Esophagus squamous epithelium (tissue), 5 donors: ENCODE measurements at regions not wholly inside any gene's neighbourhood (a gene's known extent, or its start where the extent isn't known, plus 50 kb on each side); places are given as distances from the start of the nearest gene placed in this dataset.

Source experiments
- DNase-seq: peaks from one replicate; lab custom pipeline; 2025; lab: John Stamatoyannopoulos, UW
- H3K27ac ChIP-seq, 4 donors: fragments of 200-600 bp; sonication (generic); one replicate each; pipeline ENCODE4 v1.5.1; 2016 to 2019; ENCODE audit warnings: mild to moderate bottlenecking in 1 of 4
- H3K27me3 ChIP-seq, 4 donors: fragments of 200-600 bp; sonication (generic); 1 replicate in 3 of 4; 2 replicates in 1 of 4; pipeline versions ENCODE4 v1.5.1 to v1.6.0; 2017 to 2021; ENCODE audit warnings: antibody characterized with exemption in 1 of 4
- H3K36me3 ChIP-seq, 3 donors: fragments of 200-600 bp; sonication (generic); one replicate each; pipeline ENCODE4 v1.5.1; 2016 to 2019
- H3K4me1 ChIP-seq, 3 donors: fragments of 200-600 bp; sonication (generic); one replicate each; pipeline ENCODE4 v1.5.1; 2017 to 2019
- H3K4me3 ChIP-seq, 4 donors: fragments of 200-600 bp; sonication (generic); 1 replicate in 3 of 4; 2 replicates in 1 of 4; pipeline ENCODE4 v1.5.1; 2016 to 2019; ENCODE audit warnings: mild to moderate bottlenecking in 2 of 4, moderate library complexity in 1 of 4
- H3K9me3 ChIP-seq, 3 donors: fragments of 200-600 bp; sonication (generic); one replicate each; pipeline ENCODE4 v1.5.1; 2016 to 2019
- POLR2A ChIP-seq, 4 donors: fragments of 450-650 bp; IDR thresholded peaks; one replicate each; pipeline ENCODE4 v1.6.1; 2017; ENCODE audit warnings: antibody characterized with exemption in 4 of 4, mild to moderate bottlenecking in 4 of 4, moderate library complexity in 3 of 4
- WGBS, 2 donors: methylation state at CpG; one replicate each; pipeline ENCODE4 v1.1.5; 2018; 5-methylcytosine and 5-hydroxymethylcytosine counted together
- intact Hi-C: fragments of 100-400 bp; cut with DNase I; formaldehyde crosslinking; loops from one replicate; pipeline ENCODE4 v1.15.0; 2022
- TF ChIP-seq, protein P1 (sequence below), 6 experiments: fragments of 450-650 bp in 4 of 6; fragments of 200-600 bp in 2 of 6; sonication (generic) in 2 of 6; IDR thresholded peaks; one replicate each; pipeline ENCODE4 v1.5.1; 2016 to 2019; ENCODE audit warnings: antibody characterized with exemption in 6 of 6, mild to moderate bottlenecking in 4 of 6, moderate library complexity in 4 of 6
- donor health status: DM: yes; HTN: yes; CAD: no.

- WGBS, 2 donors = 45 to 75% methylated on average over 4 to 8 of the region's 9 CpGs
- Histone ChIP-seq H3K4me1 (no peaks in the 10 kb centered on the region), H3K36me3 (no peaks in the 10 kb centered on the region), H3K27me3 (peaks cover 0 to 1% (median 0%) of the 10 kb centered on the region in 4 donors), H3K9me3 (no peaks in the 10 kb centered on the region), H3K4me3 (no peak overlapping the region), H3K27ac (no peak overlapping the region)
- TF ChIP-seq, protein P1, sequence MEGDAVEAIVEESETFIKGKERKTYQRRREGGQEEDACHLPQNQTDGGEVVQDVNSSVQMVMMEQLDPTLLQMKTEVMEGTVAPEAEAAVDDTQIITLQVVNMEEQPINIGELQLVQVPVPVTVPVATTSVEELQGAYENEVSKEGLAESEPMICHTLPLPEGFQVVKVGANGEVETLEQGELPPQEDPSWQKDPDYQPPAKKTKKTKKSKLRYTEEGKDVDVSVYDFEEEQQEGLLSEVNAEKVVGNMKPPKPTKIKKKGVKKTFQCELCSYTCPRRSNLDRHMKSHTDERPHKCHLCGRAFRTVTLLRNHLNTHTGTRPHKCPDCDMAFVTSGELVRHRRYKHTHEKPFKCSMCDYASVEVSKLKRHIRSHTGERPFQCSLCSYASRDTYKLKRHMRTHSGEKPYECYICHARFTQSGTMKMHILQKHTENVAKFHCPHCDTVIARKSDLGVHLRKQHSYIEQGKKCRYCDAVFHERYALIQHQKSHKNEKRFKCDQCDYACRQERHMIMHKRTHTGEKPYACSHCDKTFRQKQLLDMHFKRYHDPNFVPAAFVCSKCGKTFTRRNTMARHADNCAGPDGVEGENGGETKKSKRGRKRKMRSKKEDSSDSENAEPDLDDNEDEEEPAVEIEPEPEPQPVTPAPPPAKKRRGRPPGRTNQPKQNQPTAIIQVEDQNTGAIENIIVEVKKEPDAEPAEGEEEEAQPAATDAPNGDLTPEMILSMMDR (IDR thresholded peaks at IDR 0.05) = no peak
- TF ChIP-seq POLR2A (IDR thresholded peaks at IDR 0.05) = no peak
- DNase-seq = no peak
- intact Hi-C loops = no loop called here
These were observed 300.9 kb downstream of the LMX1A start for GRCh38 chr1:165055581-165055980.

DNA sequence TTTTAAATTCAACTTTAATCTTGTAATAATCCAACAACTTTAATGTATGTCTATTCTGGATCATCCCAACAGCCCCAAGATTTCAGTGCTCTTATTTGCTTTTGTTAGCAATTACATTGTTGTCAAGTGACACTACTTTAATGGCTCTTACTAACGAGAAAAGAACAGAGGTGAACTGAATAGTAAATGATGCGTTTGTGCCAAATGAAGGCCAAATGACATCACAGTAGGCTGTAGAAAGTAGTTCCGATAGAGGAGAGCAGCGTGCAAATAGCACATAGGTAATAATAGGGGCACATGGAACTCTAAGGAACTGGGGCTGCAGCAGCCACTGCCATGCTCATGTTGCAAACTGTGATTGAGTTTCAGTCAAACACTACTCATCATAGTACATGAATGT lies 301.9 kb downstream of the LMX1A start:
- WGBS, 2 donors = 67 to 78% methylated on average over 4 of the region's 4 CpGs
- Histone ChIP-seq H3K27me3 (peaks cover 0 to 4% (median 0%) of the 10 kb centered on the region in 4 donors), H3K27ac (no peak overlapping the region), H3K4me1 (no peaks in the 10 kb centered on the region), H3K9me3 (no peaks in the 10 kb centered on the region), H3K4me3 (no peak overlapping the region), H3K36me3 (no peaks in the 10 kb centered on the region)
- TF ChIP-seq POLR2A (IDR thresholded peaks at IDR 0.05) = no peak
- TF ChIP-seq, protein P1 (IDR thresholded peaks at IDR 0.05) = no peak
- DNase-seq = no peak
- intact Hi-C loops = no loop called here

DNA sequence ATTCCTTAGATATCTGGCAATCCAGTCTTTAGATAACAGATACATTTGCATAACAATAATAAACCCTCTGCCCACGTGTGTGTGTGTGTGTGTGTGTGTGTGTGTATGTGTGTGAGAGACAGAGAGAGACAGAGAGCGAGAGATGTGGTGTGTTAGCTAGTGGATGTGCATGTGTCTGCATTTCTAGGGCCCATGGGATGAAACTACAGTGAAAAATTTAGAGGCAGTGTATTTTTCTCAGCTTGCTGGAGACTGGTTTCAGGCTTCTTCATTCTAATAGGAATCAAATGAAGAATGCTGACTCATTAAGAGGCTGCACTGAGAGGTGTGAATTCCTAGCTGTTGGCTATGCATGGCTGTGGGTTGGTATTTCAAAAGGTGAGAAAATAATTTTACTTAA lies 303.2 kb downstream of the LMX1A start:
- Histone ChIP-seq H3K27ac (no peak overlapping the region), H3K4me3 (no peak overlapping the region), H3K9me3 (no peaks in the 10 kb centered on the region), H3K27me3 (peaks cover 0 to 11% (median 0%) of the 10 kb centered on the region in 4 donors), H3K36me3 (no peaks in the 10 kb centered on the region), H3K4me1 (no peaks in the 10 kb centered on the region)
- DNase-seq = no peak
- intact Hi-C loops = no loop called here
- 51 to 65% methylated on average over 2 of the region's 2 CpGs for WGBS, 2 donors
- no peak for TF ChIP-seq POLR2A (IDR thresholded peaks at IDR 0.05)
- TF ChIP-seq, protein P1 (IDR thresholded peaks at IDR 0.05) = no peak

DNA sequence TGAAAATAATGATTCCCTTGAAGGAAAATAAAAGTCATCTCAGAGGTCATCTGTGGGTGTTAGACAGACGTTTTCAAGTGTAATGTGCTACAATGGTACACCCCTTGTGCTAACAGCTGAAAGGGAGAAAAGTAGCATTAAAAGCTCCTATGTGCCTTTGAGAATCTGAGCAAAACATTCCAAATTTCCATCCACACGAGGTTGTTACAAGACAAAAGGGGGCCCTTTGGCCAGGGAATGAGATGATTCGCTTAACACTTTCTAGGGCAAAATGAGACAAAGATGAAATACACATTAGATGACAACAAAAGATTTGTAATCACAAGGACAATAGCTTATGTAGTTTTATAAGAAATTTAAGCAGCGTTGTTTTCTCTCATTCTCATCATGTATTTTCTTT lies 303.6 kb downstream of the LMX1A start:
- Histone ChIP-seq H3K27ac (no peak overlapping the region), H3K36me3 (no peaks in the 10 kb centered on the region), H3K9me3 (no peaks in the 10 kb centered on the region), H3K4me3 (no peak overlapping the region), H3K4me1 (no peaks in the 10 kb centered on the region), H3K27me3 (peaks cover 0 to 13% (median 0%) of the 10 kb centered on the region in 4 donors)
- 59 to 62% methylated on average over 4 of the region's 4 CpGs for WGBS, 2 donors
- intact Hi-C loops = no loop called here
- no peak for TF ChIP-seq POLR2A (IDR thresholded peaks at IDR 0.05)
- TF ChIP-seq, protein P1 (IDR thresholded peaks at IDR 0.05) = no peak
- DNase-seq = no peak

GRCh38 chr1:165052431-165052830 lies 304.1 kb downstream of the LMX1A start:
- H3K9me3 ChIP-seq = no peaks in the 10 kb centered on the region
- no peaks in the 10 kb centered on the region for H3K36me3 ChIP-seq
- H3K4me1 ChIP-seq = no peaks in the 10 kb centered on the region
- H3K4me3 ChIP-seq = no peak overlapping the region
- no peak overlapping the region for H3K27ac ChIP-seq
- WGBS, 2 donors = 77 to 79% methylated on average over 4 of the region's 4 CpGs
- H3K27me3 ChIP-seq = peaks cover 0 to 13% (median 0%) of the 10 kb centered on the region in 4 donors
- no peak for DNase-seq
- TF ChIP-seq POLR2A (IDR thresholded peaks at IDR 0.05) = no peak
- intact Hi-C loops = no loop called here

- intact Hi-C loops = no loop called here
- Histone ChIP-seq H3K36me3 (no peaks in the 10 kb centered on the region), H3K9me3 (no peaks in the 10 kb centered on the region), H3K4me3 (no peak overlapping the region), H3K4me1 (peaks cover 0 to 5% (median 0%) of the 10 kb centered on the region in 3 donors), H3K27ac (no peak overlapping the region), H3K27me3 (peaks cover 0 to 13% (median 0%) of the 10 kb centered on the region in 4 donors)
- no peak for TF ChIP-seq POLR2A (IDR thresholded peaks at IDR 0.05)
- TF ChIP-seq, protein P1 (IDR thresholded peaks at IDR 0.05) = no peak
- 66% methylated on average over 5 of the region's 5 CpGs for WGBS, 2 donors
- DNase-seq = no peak
These were observed 306.3 kb downstream of the LMX1A start for GRCh38 chr1:165050246-165050645.
